ENCODE measurements at regions not wholly inside any gene's neighbourhood (a gene's known extent, or its start where the extent isn't known, plus 50 kb on each side); places are given as distances from the start of the nearest gene placed in this dataset.
A peak's percentile ranks its signal among the peaks of the same experiment; 100 is the strongest.

DNA sequence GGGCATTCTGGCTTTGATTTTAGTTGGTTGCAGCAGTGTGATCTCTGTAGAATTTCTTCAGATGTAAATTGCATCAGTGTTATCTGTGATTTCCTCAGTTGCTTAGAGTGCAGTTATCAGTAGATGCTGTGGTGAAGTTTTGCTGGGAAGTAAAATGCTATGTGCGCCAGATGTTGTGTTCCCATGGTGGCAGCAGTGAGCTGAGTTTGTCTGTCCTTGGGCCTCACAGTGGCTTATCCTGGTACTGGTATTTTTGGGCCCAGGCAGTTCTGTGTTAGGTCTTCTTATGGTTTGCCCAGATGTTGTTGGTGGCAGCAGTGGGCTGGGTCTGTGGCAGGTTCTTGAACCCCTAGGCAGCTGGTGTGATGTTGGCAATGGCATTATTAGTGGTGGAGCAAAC, 1242.1 kb downstream of the PLA2G4A start:
- TF ChIP-seq, protein P1, sequence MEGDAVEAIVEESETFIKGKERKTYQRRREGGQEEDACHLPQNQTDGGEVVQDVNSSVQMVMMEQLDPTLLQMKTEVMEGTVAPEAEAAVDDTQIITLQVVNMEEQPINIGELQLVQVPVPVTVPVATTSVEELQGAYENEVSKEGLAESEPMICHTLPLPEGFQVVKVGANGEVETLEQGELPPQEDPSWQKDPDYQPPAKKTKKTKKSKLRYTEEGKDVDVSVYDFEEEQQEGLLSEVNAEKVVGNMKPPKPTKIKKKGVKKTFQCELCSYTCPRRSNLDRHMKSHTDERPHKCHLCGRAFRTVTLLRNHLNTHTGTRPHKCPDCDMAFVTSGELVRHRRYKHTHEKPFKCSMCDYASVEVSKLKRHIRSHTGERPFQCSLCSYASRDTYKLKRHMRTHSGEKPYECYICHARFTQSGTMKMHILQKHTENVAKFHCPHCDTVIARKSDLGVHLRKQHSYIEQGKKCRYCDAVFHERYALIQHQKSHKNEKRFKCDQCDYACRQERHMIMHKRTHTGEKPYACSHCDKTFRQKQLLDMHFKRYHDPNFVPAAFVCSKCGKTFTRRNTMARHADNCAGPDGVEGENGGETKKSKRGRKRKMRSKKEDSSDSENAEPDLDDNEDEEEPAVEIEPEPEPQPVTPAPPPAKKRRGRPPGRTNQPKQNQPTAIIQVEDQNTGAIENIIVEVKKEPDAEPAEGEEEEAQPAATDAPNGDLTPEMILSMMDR (IDR thresholded peaks at IDR 0.05; ENCODE audit: low read length): peak; percentile 19; the same call in 1 of the 2 replicates
- no peak for TF ChIP-seq EZH2 (IDR thresholded peaks at IDR 0.05; ENCODE audit: borderline replicate concordance, low read length)
